HG02852 (cell line): ENCODE measurements at regions not wholly inside any gene's neighbourhood (a gene's known extent, or its start where the extent isn't known, plus 50 kb on each side); places are given as distances from the start of the nearest gene placed in this dataset.

Experiments
- ATAC-seq: cut with Tn5 transposase; IDR thresholded peaks from one replicate; pipeline ENCODE4 v1.9.1; 2021; ENCODE audit warnings: mild to moderate bottlenecking, moderate library complexity; ENCODE audit not compliant: unreplicated experiment

DNA sequence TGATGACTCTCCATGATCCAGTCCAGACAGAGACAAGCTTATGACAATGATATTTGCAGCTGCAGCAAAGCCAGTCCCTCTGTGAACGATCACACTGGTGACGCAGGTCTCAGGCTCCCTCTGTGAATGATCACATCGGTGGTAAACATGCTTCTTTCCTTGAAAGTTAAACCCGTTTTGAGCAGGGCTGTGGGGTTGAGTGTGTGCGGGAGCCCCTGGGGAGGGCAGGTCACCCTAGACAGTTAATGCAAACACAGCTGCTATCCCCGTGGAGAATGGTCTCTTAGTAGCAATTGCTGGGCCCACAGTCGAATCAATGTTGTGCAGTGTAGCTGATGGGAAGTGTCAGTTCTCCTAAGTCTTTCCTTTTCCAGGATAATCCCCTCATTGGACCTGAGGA, 71.0 kb upstream of the KIRREL3 start:
- no peak for ATAC-seq

DNA sequence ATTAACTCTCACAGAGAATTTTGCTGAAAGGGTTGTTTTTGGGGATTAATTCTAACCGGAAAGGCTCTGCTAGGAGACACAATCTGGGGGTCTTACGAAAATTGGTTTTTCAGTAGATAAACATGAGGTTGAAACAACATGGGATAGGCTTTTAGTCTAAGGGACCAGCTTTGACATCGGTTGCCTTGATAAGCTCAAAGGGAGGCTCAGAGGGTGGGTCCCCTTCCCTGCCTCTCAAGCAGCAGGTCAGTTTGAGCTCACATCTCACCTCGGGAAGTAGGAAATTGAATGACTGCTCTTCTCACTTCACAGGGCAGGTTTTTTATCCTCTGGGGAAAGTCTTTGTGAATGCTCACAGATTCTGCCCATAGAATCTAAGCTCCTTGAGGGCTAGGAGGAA, 70.2 kb upstream of the KIRREL3 start:
- no peak for ATAC-seq

DNA sequence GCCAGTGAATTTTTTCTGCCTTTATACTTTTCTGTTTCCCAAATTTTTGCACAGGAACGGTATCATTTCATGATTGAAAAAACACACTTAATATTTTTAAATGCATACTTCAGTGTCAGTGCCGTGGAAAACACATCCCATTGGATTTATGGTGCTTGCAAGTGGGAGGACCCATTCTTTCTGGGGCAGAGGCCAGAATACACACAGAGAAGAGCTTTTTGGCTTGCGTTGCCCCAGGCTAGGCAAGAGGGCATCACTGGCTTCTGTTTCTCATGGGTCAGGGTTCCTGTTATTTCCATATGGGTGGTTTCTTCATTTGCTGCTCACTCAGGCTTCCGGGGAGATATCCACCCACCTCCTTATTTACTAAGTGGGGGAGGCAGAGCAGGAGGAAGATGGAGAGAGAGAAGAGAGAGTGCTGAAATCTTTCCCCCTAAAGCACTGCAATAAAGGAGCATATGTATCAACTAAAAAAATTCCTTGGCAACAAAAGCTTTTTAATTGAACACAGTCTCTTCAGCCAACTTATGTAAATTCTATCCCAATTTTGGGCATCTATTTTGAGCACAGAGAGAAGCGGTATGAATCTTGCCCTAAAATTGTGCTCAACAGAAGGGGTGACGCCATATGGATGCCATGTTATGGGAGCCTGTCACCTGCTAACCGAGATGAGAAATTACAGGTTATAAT, 66.0 kb upstream of the KIRREL3 start:
- no peak for ATAC-seq

DNA sequence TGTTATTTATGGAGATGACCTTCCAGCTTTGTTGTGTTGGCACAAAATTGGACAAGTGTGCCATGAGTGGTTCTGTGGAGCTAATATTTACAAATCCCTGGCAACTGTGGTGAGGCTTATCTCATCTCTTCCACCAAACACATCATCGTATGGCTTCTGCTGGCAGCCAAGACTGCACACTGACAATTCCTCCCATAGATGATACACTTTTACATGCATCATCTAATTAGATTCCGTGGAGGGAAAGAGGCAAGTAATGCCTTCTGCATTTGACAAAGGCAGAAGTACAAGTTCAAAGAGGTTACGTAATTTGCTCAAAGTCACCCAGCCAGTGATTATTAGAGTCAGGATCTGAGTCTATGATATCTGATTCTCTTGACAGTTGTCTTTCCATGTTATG, 62.7 kb upstream of the KIRREL3 start:
- no peak for ATAC-seq

DNA sequence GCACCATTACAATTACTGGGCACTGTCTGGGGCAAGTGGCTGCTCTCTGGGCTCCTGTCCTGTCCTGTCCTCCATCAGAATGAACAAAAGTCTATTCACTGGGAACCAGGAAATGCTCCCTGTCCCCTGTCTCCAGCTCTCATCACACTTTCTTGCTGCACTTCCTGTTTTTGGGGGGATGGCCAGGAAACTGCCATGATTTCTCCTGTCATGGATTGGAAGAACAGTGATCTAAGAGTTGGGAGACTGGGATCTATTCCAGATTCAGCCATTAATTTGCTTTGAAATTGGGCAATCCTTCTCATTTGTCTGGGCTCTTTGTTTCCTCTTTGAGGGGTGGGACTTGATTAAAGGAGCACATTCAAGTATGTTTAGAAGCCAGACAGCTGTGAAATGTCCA, 61.4 kb upstream of the KIRREL3 start:
- no peak for ATAC-seq

DNA sequence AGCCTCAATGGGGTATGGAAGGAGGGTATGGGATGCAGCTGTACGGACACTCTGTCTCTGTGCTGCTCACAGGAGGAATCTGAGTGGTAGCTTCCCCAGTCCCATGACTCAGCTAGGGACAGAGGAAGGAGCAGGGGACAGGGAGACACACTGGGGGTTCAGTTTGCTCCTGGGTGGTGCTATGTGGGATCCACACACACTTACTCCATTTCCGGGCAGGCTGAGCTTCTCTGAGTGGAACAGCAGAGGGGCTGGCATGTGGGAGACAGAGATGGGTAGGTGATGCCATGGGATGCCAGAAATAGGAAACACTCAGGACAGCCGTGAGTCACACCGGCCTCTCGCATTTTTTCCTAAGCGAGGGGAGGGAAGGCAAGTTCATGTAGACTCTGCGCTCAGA, 59.2 kb upstream of the KIRREL3 start:
- ATAC-seq = no peak

DNA sequence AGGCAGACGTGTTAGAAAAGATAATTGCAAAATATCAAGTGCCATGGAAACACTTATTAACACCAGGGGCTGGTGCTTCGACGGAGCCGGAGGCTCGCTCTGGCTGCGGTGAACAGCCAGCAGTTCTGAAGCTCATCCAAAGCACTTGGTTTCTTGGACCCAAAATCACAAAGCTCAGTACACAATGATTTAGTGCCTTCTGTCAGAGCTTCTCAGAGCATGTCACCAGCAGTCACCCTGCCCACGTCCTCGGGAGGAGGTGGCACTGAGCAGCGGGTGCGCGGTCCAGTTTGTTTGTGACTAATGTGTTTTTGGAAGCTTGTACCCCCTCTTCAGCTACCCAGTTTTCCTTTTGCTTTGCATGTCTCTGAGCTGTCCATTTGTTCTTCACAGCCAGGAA, 58.7 kb upstream of the KIRREL3 start:
- no peak for ATAC-seq

DNA sequence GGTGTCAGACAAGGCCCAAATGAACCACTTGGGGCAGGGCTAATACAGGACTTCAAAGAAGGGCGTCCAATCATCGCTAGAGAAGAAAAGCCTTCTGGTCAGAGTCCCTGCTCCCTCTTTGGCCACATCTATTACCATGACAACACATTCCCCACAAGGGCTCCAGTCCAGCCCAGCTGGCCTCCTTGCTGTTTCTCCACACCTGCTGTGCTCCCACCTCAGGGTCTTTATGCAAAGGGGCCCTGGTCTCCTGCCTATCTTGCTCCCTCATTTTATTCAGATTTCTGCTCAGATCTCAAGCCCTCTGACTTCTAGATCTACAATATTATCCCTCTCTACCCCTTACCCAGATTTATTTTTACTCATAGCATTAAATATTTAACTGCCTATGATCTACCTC, 58.0 kb upstream of the KIRREL3 start:
- ATAC-seq = no peak

DNA sequence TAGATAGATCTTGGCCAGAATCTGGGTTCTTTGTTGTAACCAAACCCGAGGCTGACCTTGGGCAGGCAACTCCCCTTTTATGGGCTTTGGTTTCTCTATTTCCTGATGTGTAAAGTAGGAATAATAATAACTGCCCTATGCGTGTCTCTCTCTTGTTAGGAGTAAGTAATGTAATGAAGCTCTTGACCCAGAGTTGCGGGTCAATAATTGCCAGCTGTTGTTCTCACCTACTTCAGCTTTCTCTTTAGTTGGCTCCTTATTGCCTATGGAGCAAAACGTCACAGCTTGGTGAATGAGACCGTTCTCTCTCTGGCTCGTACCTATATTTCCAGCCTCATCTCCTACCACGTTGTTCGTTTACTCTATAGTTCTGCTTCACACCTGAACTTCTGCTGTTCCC, 56.6 kb upstream of the KIRREL3 start:
- ATAC-seq = no peak

DNA sequence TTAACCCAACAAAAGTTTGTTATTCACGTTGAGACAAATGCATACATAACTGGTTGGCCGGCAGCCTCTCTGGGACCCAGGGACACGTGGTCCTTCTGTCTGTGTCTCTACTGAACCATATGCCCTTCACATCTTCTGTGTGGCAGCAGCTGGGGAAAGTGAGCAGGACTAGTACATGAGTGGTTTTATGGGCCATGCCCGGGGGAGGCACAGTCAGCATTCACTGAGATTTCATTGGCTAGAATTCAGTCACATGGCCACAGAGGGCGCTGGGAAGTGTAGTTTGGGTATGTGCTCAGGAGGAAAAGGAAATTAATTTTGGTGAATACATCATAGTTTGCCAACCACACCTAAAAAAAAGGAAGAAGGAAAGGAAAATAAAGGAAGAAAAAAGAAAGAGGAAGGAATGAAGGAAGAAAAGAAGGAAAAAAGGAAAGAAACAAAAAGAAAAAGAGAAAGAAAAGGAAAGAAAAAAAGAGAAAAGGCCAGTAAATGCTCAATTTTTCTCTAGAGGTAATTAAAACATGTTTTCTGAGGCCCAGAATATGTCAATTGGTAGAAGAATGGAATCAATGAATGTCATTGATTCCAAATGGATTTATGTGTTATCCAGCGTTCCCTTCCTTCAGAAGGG, 55.9 kb upstream of the KIRREL3 start:
- ATAC-seq = no peak

DNA sequence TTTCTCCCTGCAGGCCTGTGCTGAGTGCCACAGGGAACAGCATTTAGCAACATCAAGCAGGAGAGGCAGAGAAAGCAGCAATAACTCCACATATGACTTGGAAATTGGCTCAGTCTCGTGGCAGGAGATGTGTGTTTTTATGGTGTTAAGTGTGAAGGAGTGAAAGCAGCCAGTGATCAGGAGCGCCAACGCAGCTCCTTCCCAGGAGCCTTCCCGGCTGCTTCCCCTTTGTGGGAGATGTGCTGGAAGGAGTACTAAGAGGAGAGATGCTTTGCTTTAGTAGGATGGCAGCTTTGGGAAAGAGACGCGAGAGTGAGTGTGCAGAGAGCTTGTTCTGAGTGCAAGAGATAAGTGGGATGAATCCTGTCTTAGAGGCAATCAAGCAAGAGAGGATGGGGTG, 54.7 kb upstream of the KIRREL3 start:
- no peak for ATAC-seq

DNA sequence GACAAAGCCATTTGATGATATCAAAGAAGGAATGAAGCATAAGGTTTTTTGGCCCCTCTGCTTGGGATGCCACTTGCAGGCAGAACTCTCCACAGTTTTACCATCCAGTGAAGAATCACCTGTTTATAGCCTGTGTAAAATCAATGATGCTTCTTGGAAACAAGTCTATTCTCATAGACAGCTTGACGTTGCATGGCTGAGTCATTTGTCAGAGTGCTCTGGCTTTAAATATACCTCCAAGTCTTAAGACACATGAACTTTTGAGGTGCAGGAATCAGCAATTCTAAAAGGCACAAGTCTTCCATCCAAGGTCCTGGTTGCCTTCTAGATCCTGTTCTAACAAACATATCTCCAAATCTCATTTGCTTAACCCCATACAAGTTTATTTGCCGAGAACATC, 53.6 kb upstream of the KIRREL3 start:
- ATAC-seq = no peak

DNA sequence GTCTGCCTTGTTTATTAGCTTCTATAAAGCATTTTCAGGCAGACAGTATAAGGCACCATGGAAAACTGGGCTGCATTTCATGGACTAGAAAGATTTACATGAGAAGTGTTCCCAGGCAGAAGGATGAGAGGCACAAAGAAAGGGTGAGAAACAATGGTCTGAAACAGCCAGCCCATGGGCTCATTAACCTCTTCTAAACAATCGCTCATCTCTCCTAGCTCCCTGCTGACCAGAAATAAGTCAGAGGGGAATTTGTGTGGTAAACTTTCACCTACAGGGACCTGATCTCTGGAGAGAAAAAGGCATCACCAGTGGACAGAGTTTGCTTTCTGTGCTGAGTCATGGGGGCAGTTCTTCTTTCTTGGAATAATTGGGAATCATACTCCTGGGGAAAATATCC, 51.8 kb upstream of the KIRREL3 start:
- ATAC-seq = no peak
